ENCODE measurements at regions not wholly inside any gene's neighbourhood (a gene's known extent, or its start where the extent isn't known, plus 50 kb on each side); places are given as distances from the start of the nearest gene placed in this dataset.

GRCh38 chr3:187963677-187964385 lies 190.1 kb upstream of the LPP start:
- Histone ChIP-seq H2AFZ (ENCODE audit: low read depth, low read length, poor library complexity, severe bottlenecking) (no peak overlapping the region), H3K27ac (ENCODE audit: low read depth, low read length) (no peak overlapping the region), H3K9me2 (ENCODE audit: insufficient read depth) (no peaks in the 10 kb centered on the region), H3K4me2 (ENCODE audit: low read length) (no peak overlapping the region), H3K4me1 (ENCODE audit: control insufficient read depth in 1 of 2, insufficient read depth in 2 of 2, low read length in 2 of 2) (peaks cover 0 to 9% of the 10 kb centered on the region in 2 experiments; a peak in 2 of 4 replicates), H3K36me3 (ENCODE audit: control insufficient read depth in 1 of 2, insufficient read depth in 2 of 2, low read length in 2 of 2) (no peaks in the 10 kb centered on the region), H3K27me3 (ENCODE audit: insufficient read depth, low read length) (no peaks in the 10 kb centered on the region), H4K20me1 (ENCODE audit: insufficient read depth) (no peaks in the 10 kb centered on the region), H3K4me3 (replicated peaks in 1 of 2; ENCODE audit: low read depth in 1 of 2, low read length in 2 of 2) (no peak overlapping the region), H3K9ac (ENCODE audit: low read length) (no peak overlapping the region), H3K9me3 (ENCODE audit: control insufficient read depth in 1 of 2, insufficient read depth in 1 of 2, low read depth in 1 of 2, low read length in 2 of 2) (no peaks in the 10 kb centered on the region), H3K79me2 (ENCODE audit: insufficient read depth, low read length) (no peaks in the 10 kb centered on the region)
- ChIA-PET RAD21 (ENCODE audit: low non-redundant PET in 1 of 2, low total read pairs in 2 of 2, uncharacterized antibody in 2 of 2, unreplicated experiment in 2 of 2) (no interaction called here), POLR2A (no interaction called here), CTCF (no interaction called here)
- no TSS peak for BruUV-seq (replicated peaks)
- DNase-seq (ENCODE audit: low read depth, low spot score) (no peak), ATAC-seq (no peak)
- intact Hi-C loops (cut with micrococcal nuclease), result loop anchor here (10.0 kb wide), 1 partner anchor 219 kb away; the partner anchor contains the start of gene BCL6
- TF ChIP-seq POLR2AphosphoS5 (IDR thresholded peaks at IDR 0.05; ENCODE audit: low read depth, low read length), result no peak

- H3K79me2 ChIP-seq (ENCODE audit: insufficient read depth, low read length), result no peaks in the 10 kb centered on the region
- no peak overlapping the region for H3K4me2 ChIP-seq (ENCODE audit: low read length)
- H3K27ac ChIP-seq (ENCODE audit: low read depth, low read length), result no peak overlapping the region
- ChIA-PET CTCF (no interaction called here), POLR2A (no interaction called here), RAD21 (ENCODE audit: low non-redundant PET in 1 of 2, low total read pairs in 2 of 2, uncharacterized antibody in 2 of 2, unreplicated experiment in 2 of 2) (no interaction called here)
- no TSS peak for BruUV-seq (replicated peaks)
- no peak overlapping the region for H3K9ac ChIP-seq (ENCODE audit: low read length)
- DNase-seq (ENCODE audit: low read depth, low spot score) (no peak), ATAC-seq (no peak)
- peaks cover 0 to 11% of the 10 kb centered on the region in 2 experiments; a peak in 2 of 4 replicates for H3K4me1 ChIP-seq (ENCODE audit: control insufficient read depth in 1 of 2, insufficient read depth in 2 of 2, low read length in 2 of 2)
- H3K27me3 ChIP-seq (ENCODE audit: insufficient read depth, low read length), result no peaks in the 10 kb centered on the region
- no peak overlapping the region for H3K4me3 ChIP-seq (replicated peaks in 1 of 2; ENCODE audit: low read depth in 1 of 2, low read length in 2 of 2)
- intact Hi-C loops (cut with micrococcal nuclease), result loop anchor here (10.0 kb wide), 1 partner anchor 220 kb away; the partner anchor contains the start of gene BCL6
- H3K9me3 ChIP-seq (ENCODE audit: control insufficient read depth in 1 of 2, insufficient read depth in 1 of 2, low read depth in 1 of 2, low read length in 2 of 2), result no peaks in the 10 kb centered on the region
- no peaks in the 10 kb centered on the region for H3K36me3 ChIP-seq (ENCODE audit: control insufficient read depth in 1 of 2, insufficient read depth in 2 of 2, low read length in 2 of 2)
- H2AFZ ChIP-seq (ENCODE audit: low read depth, low read length, poor library complexity, severe bottlenecking), result no peak overlapping the region
- no peaks in the 10 kb centered on the region for H3K9me2 ChIP-seq (ENCODE audit: insufficient read depth)
- no peaks in the 10 kb centered on the region for H4K20me1 ChIP-seq (ENCODE audit: insufficient read depth)
- TF ChIP-seq EGR1 (IDR thresholded peaks at IDR 0.05; ENCODE audit: low read depth), result no peak
- no peak for TF ChIP-seq SRF (IDR thresholded peaks at IDR 0.05; ENCODE audit: low read depth)
- TF ChIP-seq ZFX (IDR thresholded peaks at IDR 0.05), result no peak
- no peak for TF ChIP-seq ZNF274 (IDR thresholded peaks at IDR 0.05; ENCODE audit: low read depth, low read length)
- no peak for TF ChIP-seq SP1 (IDR thresholded peaks at IDR 0.05; ENCODE audit: low read depth)
- TF ChIP-seq, protein P1, sequence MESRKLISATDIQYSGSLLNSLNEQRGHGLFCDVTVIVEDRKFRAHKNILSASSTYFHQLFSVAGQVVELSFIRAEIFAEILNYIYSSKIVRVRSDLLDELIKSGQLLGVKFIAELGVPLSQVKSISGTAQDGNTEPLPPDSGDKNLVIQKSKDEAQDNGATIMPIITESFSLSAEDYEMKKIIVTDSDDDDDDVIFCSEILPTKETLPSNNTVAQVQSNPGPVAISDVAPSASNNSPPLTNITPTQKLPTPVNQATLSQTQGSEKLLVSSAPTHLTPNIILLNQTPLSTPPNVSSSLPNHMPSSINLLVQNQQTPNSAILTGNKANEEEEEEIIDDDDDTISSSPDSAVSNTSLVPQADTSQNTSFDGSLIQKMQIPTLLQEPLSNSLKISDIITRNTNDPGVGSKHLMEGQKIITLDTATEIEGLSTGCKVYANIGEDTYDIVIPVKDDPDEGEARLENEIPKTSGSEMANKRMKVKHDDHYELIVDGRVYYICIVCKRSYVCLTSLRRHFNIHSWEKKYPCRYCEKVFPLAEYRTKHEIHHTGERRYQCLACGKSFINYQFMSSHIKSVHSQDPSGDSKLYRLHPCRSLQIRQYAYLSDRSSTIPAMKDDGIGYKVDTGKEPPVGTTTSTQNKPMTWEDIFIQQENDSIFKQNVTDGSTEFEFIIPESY (IDR thresholded peaks at IDR 0.05; ENCODE audit: extremely low read depth, insufficient replicate concordance, low read length), result no peak
- TF ChIP-seq FOSL1 (IDR thresholded peaks at IDR 0.05; ENCODE audit: low read depth), result no peak
- TF ChIP-seq, protein P2, sequence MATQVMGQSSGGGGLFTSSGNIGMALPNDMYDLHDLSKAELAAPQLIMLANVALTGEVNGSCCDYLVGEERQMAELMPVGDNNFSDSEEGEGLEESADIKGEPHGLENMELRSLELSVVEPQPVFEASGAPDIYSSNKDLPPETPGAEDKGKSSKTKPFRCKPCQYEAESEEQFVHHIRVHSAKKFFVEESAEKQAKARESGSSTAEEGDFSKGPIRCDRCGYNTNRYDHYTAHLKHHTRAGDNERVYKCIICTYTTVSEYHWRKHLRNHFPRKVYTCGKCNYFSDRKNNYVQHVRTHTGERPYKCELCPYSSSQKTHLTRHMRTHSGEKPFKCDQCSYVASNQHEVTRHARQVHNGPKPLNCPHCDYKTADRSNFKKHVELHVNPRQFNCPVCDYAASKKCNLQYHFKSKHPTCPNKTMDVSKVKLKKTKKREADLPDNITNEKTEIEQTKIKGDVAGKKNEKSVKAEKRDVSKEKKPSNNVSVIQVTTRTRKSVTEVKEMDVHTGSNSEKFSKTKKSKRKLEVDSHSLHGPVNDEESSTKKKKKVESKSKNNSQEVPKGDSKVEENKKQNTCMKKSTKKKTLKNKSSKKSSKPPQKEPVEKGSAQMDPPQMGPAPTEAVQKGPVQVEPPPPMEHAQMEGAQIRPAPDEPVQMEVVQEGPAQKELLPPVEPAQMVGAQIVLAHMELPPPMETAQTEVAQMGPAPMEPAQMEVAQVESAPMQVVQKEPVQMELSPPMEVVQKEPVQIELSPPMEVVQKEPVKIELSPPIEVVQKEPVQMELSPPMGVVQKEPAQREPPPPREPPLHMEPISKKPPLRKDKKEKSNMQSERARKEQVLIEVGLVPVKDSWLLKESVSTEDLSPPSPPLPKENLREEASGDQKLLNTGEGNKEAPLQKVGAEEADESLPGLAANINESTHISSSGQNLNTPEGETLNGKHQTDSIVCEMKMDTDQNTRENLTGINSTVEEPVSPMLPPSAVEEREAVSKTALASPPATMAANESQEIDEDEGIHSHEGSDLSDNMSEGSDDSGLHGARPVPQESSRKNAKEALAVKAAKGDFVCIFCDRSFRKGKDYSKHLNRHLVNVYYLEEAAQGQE (IDR thresholded peaks at IDR 0.05; ENCODE audit: low read depth), result no peak
- TF ChIP-seq, protein P3, sequence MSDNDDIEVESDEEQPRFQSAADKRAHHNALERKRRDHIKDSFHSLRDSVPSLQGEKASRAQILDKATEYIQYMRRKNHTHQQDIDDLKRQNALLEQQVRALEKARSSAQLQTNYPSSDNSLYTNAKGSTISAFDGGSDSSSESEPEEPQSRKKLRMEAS (IDR thresholded peaks at IDR 0.05), result no peak
- no peak for TF ChIP-seq ELF1 (IDR thresholded peaks at IDR 0.05; ENCODE audit: borderline replicate concordance, low read depth)
- no peak for TF ChIP-seq CBX3 (IDR thresholded peaks at IDR 0.05; ENCODE audit: low read depth)
- TF ChIP-seq ATF3 (IDR thresholded peaks at IDR 0.05), result no peak
- no peak for TF ChIP-seq POLR2AphosphoS5 (IDR thresholded peaks at IDR 0.05; ENCODE audit: low read depth, low read length)
- no peak for TF ChIP-seq TCF7L2 (IDR thresholded peaks at IDR 0.05; ENCODE audit: borderline replicate concordance, extremely low read depth, insufficient read depth, insufficient read length)
- TF ChIP-seq POLR2A (IDR thresholded peaks at IDR 0.05; ENCODE audit: borderline replicate concordance, extremely low read depth, insufficient read depth, insufficient read length), result no peak
- no peak for TF ChIP-seq JUND (IDR thresholded peaks at IDR 0.05)
These were observed 189.2 kb upstream of the LPP start for GRCh38 chr3:187964760-187965159.

Data from HCT116 (cell line).